Keratinocyte (primary cell): ENCODE measurements at regions not wholly inside any gene's neighbourhood (a gene's known extent, or its start where the extent isn't known, plus 50 kb on each side); places are given as distances from the start of the nearest gene placed in this dataset.

ENCODE experiments used
- DNase-seq: peaks from one replicate; pipeline ENCODE4 v3.0.0-alpha.2; 2011; ENCODE audit warnings: low read depth, missing footprints, low spot score
- FAIRE-seq: peaks from 2 replicates; lab custom pipeline; 2011; peaks lifted over from hg19 to GRCh38; lab: Jason Lieb, UNC
- H2AFZ ChIP-seq: 2 replicates; pipeline ENCODE4 v1.6.0; 2012; ENCODE audit warnings: low read length, control low read depth, inconsistent platforms; ENCODE audit not compliant: control insufficient read depth
- H3K27ac ChIP-seq: 2 replicates; pipeline ENCODE4 v1.5.1; 2011; ENCODE audit warnings: low read length; ENCODE audit not compliant: control insufficient read depth, insufficient read depth
- H3K27me3 ChIP-seq: 3 replicates; pipeline ENCODE4 v1.6.0; 2011; ENCODE audit warnings: low read length; ENCODE audit not compliant: control insufficient read depth, insufficient read depth; ENCODE audit errors: extremely low read depth
- H3K36me3 ChIP-seq, 2 experiments: 2 replicates in 1 of 2; 3 replicates in 1 of 2; pipeline ENCODE4 v1.5.1; 2011; ENCODE audit warnings: low read length in 2 of 2, mild to moderate bottlenecking in 1 of 2; ENCODE audit not compliant: control insufficient read depth in 2 of 2, insufficient read depth in 2 of 2; ENCODE audit errors: extremely low read depth in 1 of 2
- H3K4me1 ChIP-seq: 3 replicates; pipeline ENCODE4 v1.5.1; 2011; ENCODE audit warnings: low read length; ENCODE audit not compliant: control insufficient read depth, insufficient read depth; ENCODE audit errors: extremely low read depth
- H3K4me2 ChIP-seq: 3 replicates; pipeline ENCODE4 v1.6.0; 2011; ENCODE audit warnings: low read depth, low read length; ENCODE audit not compliant: control insufficient read depth, insufficient read depth; ENCODE audit errors: extremely low read depth
- H3K4me3 ChIP-seq, 3 experiments: fragments of 200-600 bp in 1 of 3; sonication (generic) in 1 of 3; 2 replicates in 2 of 3; 3 replicates in 1 of 3; pipeline ENCODE4 v1.5.1; 2011 to 2016; ENCODE audit warnings: low read length in 3 of 3, mild to moderate bottlenecking in 3 of 3, control low read depth in 2 of 3, inconsistent platforms in 1 of 3, low read depth in 1 of 3, mixed read lengths in 1 of 3, mixed run types in 1 of 3, moderate library complexity in 1 of 3; ENCODE audit not compliant: control insufficient read depth in 2 of 3, insufficient read depth in 2 of 3; ENCODE audit errors: extremely low read depth in 1 of 3
- H3K79me2 ChIP-seq: 2 replicates; pipeline ENCODE4 v1.6.0; 2012; ENCODE audit warnings: low read length; ENCODE audit not compliant: control insufficient read depth, insufficient read depth
- H3K9ac ChIP-seq: 3 replicates; pipeline ENCODE4 v1.6.0; 2011; ENCODE audit warnings: low read length; ENCODE audit not compliant: control insufficient read depth, insufficient read depth; ENCODE audit errors: extremely low read depth
- H3K9me1 ChIP-seq: 3 replicates; pipeline ENCODE4 v1.6.0; 2011; ENCODE audit warnings: low read length; ENCODE audit not compliant: control insufficient read depth, insufficient read depth; ENCODE audit errors: extremely low read depth
- H3K9me3 ChIP-seq: 2 replicates; pipeline ENCODE4 v1.5.1; 2012; ENCODE audit warnings: low read depth, low read length; ENCODE audit not compliant: control insufficient read depth
- H4K20me1 ChIP-seq: 3 replicates; pipeline ENCODE4 v1.6.0; 2011; ENCODE audit warnings: low read length; ENCODE audit not compliant: control insufficient read depth, insufficient read depth; ENCODE audit errors: extremely low read depth
- CTCF ChIP-seq, 3 experiments: IDR thresholded peaks in 1 of 3; conservative IDR thresholded peaks in 1 of 3; optimal IDR thresholded peaks in 1 of 3; 2 replicates in 2 of 3; 3 replicates in 1 of 3; pipeline versions ENCODE3 to v1.5.1; 2011; ENCODE audit warnings: low read length in 3 of 3, mild to moderate bottlenecking in 3 of 3, moderate library complexity in 2 of 3, control low read depth in 1 of 3, inconsistent platforms in 1 of 3; ENCODE audit not compliant: insufficient read depth in 2 of 3; ENCODE audit errors: extremely low read depth in 1 of 3
- EZH2 ChIP-seq: IDR thresholded peaks from one replicate; pipeline ENCODE4 v1.6.1; 2012; ENCODE audit warnings: inconsistent platforms, mild to moderate bottlenecking, low read length, moderate library complexity
- dilution Hi-C: fragments of 300-500 bp; cut with MboI; formaldehyde crosslinking; loops from one replicate; pipeline ENCODE4 v1.7.0; 2020; ENCODE audit warnings: low sequenced_read_pairs; ENCODE audit not compliant: extremely low pct_ligation_motif_present

- dilution Hi-C loops = no loop called here
- no peak for DNase-seq
- Histone ChIP-seq H3K27ac (no peak overlapping the region), H3K4me2 (no peak overlapping the region), H3K4me1 (peaks cover 8% of the 10 kb centered on the region), H3K36me3 (no peaks in the 10 kb centered on the region), H3K9ac (no peak overlapping the region), H3K79me2 (no peaks in the 10 kb centered on the region), H3K9me1 (no peaks in the 10 kb centered on the region), H3K9me3 (no peaks in the 10 kb centered on the region), H3K27me3 (no peaks in the 10 kb centered on the region), H2AFZ (no peak overlapping the region), H3K4me3 (no peak overlapping the region), H4K20me1 (no peaks in the 10 kb centered on the region)
- no peak for FAIRE-seq
- no peak for TF ChIP-seq CTCF (optimal IDR thresholded peaks at IDR 0.05 in 1 of 3, IDR thresholded peaks at IDR 0.05 in 1 of 3, conservative IDR thresholded peaks at IDR 0.05 in 1 of 3; ENCODE audit: extremely low read depth in 1 of 3, insufficient read depth in 2 of 3, low read length in 3 of 3)
- TF ChIP-seq EZH2 = no peak
Measured at GRCh38 chr2:138389063-138389462, 112.5 kb upstream of the SPOPL start.

- Histone ChIP-seq H3K9me1 (no peaks in the 10 kb centered on the region), H4K20me1 (no peaks in the 10 kb centered on the region), H3K4me3 (no peak overlapping the region), H3K27ac (no peak overlapping the region), H3K9ac (no peak overlapping the region), H3K4me2 (no peak overlapping the region), H3K79me2 (no peaks in the 10 kb centered on the region), H2AFZ (no peak overlapping the region), H3K27me3 (no peaks in the 10 kb centered on the region), H3K36me3 (no peaks in the 10 kb centered on the region), H3K9me3 (no peaks in the 10 kb centered on the region), H3K4me1 (peaks cover 9% of the 10 kb centered on the region)
- dilution Hi-C loops = no loop called here
- DNase-seq = no peak
- TF ChIP-seq CTCF (optimal IDR thresholded peaks at IDR 0.05 in 1 of 3, IDR thresholded peaks at IDR 0.05 in 1 of 3, conservative IDR thresholded peaks at IDR 0.05 in 1 of 3; ENCODE audit: extremely low read depth in 1 of 3, insufficient read depth in 2 of 3, low read length in 3 of 3) (no peak), EZH2 (no peak)
- no peak for FAIRE-seq
Measured at GRCh38 chr2:138390316-138390945, 111.1 kb upstream of the SPOPL start.
